Fibroblast of lung (primary cell): ENCODE measurements at regions not wholly inside any gene's neighbourhood (a gene's known extent, or its start where the extent isn't known, plus 50 kb on each side); places are given as distances from the start of the nearest gene placed in this dataset.

Source experiments
- DNase-seq, 2 donors: peaks; one replicate each; pipeline versions ENCODE4 v3.0.0 to v3.0.0-alpha.2; 2010; ENCODE audit warnings: low read depth in 2 of 2
- H2AFZ ChIP-seq: 2 replicates; pipeline ENCODE4 v1.5.1; 2012; ENCODE audit warnings: low read length, control low read depth, inconsistent platforms
- H3K27ac ChIP-seq: 2 replicates; pipeline ENCODE4 v1.5.1; 2011; ENCODE audit warnings: low read length, control low read depth; ENCODE audit not compliant: insufficient read depth
- H3K27me3 ChIP-seq: 2 replicates; pipeline ENCODE4 v1.5.1; 2011; ENCODE audit warnings: mild to moderate bottlenecking, low read length; ENCODE audit not compliant: control insufficient read depth, insufficient read depth
- H3K36me3 ChIP-seq: 2 replicates; pipeline ENCODE4 v1.5.1; 2011; ENCODE audit warnings: low read length; ENCODE audit not compliant: control insufficient read depth, insufficient read depth
- H3K4me1 ChIP-seq: 2 replicates; pipeline ENCODE4 v1.5.1; 2011; ENCODE audit warnings: low read length; ENCODE audit not compliant: control insufficient read depth, insufficient read depth; ENCODE audit errors: extremely low read depth
- H3K4me2 ChIP-seq: 2 replicates; pipeline ENCODE4 v1.5.1; 2011; ENCODE audit warnings: low read length, control low read depth; ENCODE audit not compliant: insufficient read depth; ENCODE audit errors: extremely low read depth
- H3K4me3 ChIP-seq, 4 experiments: fragments of 200-600 bp in 1 of 4; sonication (generic) in 1 of 4; replicated peaks in 1 of 4; 2 replicates each; pipeline ENCODE4 v1.5.1; 2011 to 2016; ENCODE audit warnings: low read length in 4 of 4, low read depth in 3 of 4, mild to moderate bottlenecking in 3 of 4, control low read depth in 2 of 4, inconsistent platforms in 1 of 4, mixed read lengths in 1 of 4; ENCODE audit not compliant: insufficient read depth in 1 of 4; ENCODE audit errors: control extremely low read depth in 1 of 4
- H3K79me2 ChIP-seq: 2 replicates; pipeline ENCODE4 v1.5.1; 2012; ENCODE audit warnings: mild to moderate bottlenecking, low read length, inconsistent platforms; ENCODE audit not compliant: control insufficient read depth, insufficient read depth
- H3K9ac ChIP-seq: 2 replicates; pipeline ENCODE4 v1.5.1; 2011; ENCODE audit warnings: mild to moderate bottlenecking, low read length, control low read depth; ENCODE audit not compliant: insufficient read depth
- H3K9me3 ChIP-seq: 2 replicates; pipeline ENCODE4 v1.5.1; 2012; ENCODE audit warnings: low read depth, low read length; ENCODE audit not compliant: control insufficient read depth, insufficient read depth
- H4K20me1 ChIP-seq: 2 replicates; pipeline ENCODE4 v1.5.1; 2011; ENCODE audit warnings: low read length; ENCODE audit not compliant: control insufficient read depth, insufficient read depth; ENCODE audit errors: extremely low read depth
- CTCF ChIP-seq, 2 donors: IDR thresholded peaks in 1 of 2; conservative IDR thresholded peaks in 1 of 2; 1 replicate in 1 of 2; 2 replicates in 1 of 2; pipeline ENCODE4 v1.5.1; 2011 to 2012; ENCODE audit warnings: low read length in 2 of 2, control low read depth in 1 of 2, inconsistent platforms in 1 of 2, low read depth in 1 of 2, mild to moderate bottlenecking in 1 of 2
- EZH2 ChIP-seq: IDR thresholded peaks from 2 replicates; pipeline ENCODE4 v1.5.1; 2012; ENCODE audit warnings: low read length, control low read depth, mild to moderate bottlenecking; ENCODE audit errors: missing control alignments

- no peak overlapping the region for H2AFZ ChIP-seq
- H3K27ac ChIP-seq: no peak overlapping the region
- no peak overlapping the region for H3K9ac ChIP-seq
- DNase-seq: no peak
- H3K27me3 ChIP-seq: no peaks in the 10 kb centered on the region
- no peaks in the 10 kb centered on the region for H3K36me3 ChIP-seq
- no peaks in the 10 kb centered on the region for H4K20me1 ChIP-seq
- TF ChIP-seq CTCF (conservative IDR thresholded peaks at IDR 0.05 in 1 of 2, IDR thresholded peaks at IDR 0.05 in 1 of 2; ENCODE audit: low read depth in 1 of 2, low read length in 2 of 2): no peak
- TF ChIP-seq EZH2: no peak
- H3K79me2 ChIP-seq: no peaks in the 10 kb centered on the region
- no peak overlapping the region for H3K4me2 ChIP-seq
- H3K4me3 ChIP-seq: no peak overlapping the region
- H3K9me3 ChIP-seq: no peaks in the 10 kb centered on the region
- peaks cover under 1% of the 10 kb centered on the region for H3K4me1 ChIP-seq
These were observed 77.8 kb upstream of the LPP start for GRCh38 chr3:188076176-188076575.

- TF ChIP-seq CTCF (conservative IDR thresholded peaks at IDR 0.05 in 1 of 2, IDR thresholded peaks at IDR 0.05 in 1 of 2; ENCODE audit: low read depth in 1 of 2, low read length in 2 of 2) (no peak), EZH2 (no peak)
- DNase-seq: no peak
- H3K4me2 ChIP-seq: no peak overlapping the region
- H3K27ac ChIP-seq: no peak overlapping the region
- H3K4me1 ChIP-seq: peaks cover 4% of the 10 kb centered on the region
- H3K9ac ChIP-seq: no peak overlapping the region
- H2AFZ ChIP-seq: no peak overlapping the region
- no peaks in the 10 kb centered on the region for H3K9me3 ChIP-seq
- no peak overlapping the region for H3K4me3 ChIP-seq
- H3K27me3 ChIP-seq: no peaks in the 10 kb centered on the region
- H3K79me2 ChIP-seq: no peaks in the 10 kb centered on the region
- H3K36me3 ChIP-seq: no peaks in the 10 kb centered on the region
- no peaks in the 10 kb centered on the region for H4K20me1 ChIP-seq
These were observed 76.7 kb upstream of the LPP start for GRCh38 chr3:188077160-188077799.

GRCh38 chr3:188080091-188080490 is 73.9 kb upstream of the LPP start:
- TF ChIP-seq CTCF (conservative IDR thresholded peaks at IDR 0.05 in 1 of 2, IDR thresholded peaks at IDR 0.05 in 1 of 2; ENCODE audit: low read depth in 1 of 2, low read length in 2 of 2) (no peak), EZH2 (no peak)
- no peak for DNase-seq
- Histone ChIP-seq H3K27ac (no peak overlapping the region), H3K9me3 (no peaks in the 10 kb centered on the region), H3K27me3 (no peaks in the 10 kb centered on the region), H3K4me2 (no peak overlapping the region), H3K4me3 (no peak overlapping the region), H4K20me1 (no peaks in the 10 kb centered on the region), H3K9ac (no peak overlapping the region), H3K36me3 (no peaks in the 10 kb centered on the region), H3K4me1 (peaks cover 4% of the 10 kb centered on the region), H2AFZ (no peak overlapping the region), H3K79me2 (no peaks in the 10 kb centered on the region)
